GM12875 (cell line): ENCODE measurements at regions not wholly inside any gene's neighbourhood (a gene's known extent, or its start where the extent isn't known, plus 50 kb on each side); places are given as distances from the start of the nearest gene placed in this dataset.

Source experiments
- H3K4me3 ChIP-seq: one replicate; pipeline ENCODE4 v1.5.1; 2011; ENCODE audit warnings: low read depth, low read length, control low read depth
- TF ChIP-seq, protein P1 (sequence below): IDR thresholded peaks from 2 replicates; pipeline ENCODE4 v1.5.1; 2011; ENCODE audit warnings: low read depth, mild to moderate bottlenecking, control low read depth, inconsistent platforms, low read length, moderate library complexity, borderline replicate concordance; ENCODE audit not compliant: insufficient read depth

DNA sequence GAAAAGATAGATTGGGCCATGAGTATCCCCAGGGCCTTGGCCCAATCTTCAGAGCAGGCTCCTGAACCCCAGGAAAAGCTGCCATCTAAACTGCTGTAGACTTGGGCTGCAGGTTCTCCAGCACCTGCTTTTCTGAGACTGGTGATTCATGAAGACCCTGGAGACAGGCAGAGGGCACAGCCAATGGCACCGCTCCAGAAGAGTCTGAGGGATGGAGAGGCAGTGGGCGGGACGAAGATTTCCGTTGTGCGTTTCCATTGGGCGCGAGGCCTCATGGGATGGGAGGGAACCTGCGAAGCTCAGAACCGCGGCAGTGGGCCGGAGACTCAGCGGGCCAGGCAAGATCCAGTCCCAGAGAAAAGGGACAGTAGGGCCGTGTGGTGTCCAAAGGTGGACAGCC, 375.1 kb downstream of the IPO8 start:
- TF ChIP-seq, protein P1, sequence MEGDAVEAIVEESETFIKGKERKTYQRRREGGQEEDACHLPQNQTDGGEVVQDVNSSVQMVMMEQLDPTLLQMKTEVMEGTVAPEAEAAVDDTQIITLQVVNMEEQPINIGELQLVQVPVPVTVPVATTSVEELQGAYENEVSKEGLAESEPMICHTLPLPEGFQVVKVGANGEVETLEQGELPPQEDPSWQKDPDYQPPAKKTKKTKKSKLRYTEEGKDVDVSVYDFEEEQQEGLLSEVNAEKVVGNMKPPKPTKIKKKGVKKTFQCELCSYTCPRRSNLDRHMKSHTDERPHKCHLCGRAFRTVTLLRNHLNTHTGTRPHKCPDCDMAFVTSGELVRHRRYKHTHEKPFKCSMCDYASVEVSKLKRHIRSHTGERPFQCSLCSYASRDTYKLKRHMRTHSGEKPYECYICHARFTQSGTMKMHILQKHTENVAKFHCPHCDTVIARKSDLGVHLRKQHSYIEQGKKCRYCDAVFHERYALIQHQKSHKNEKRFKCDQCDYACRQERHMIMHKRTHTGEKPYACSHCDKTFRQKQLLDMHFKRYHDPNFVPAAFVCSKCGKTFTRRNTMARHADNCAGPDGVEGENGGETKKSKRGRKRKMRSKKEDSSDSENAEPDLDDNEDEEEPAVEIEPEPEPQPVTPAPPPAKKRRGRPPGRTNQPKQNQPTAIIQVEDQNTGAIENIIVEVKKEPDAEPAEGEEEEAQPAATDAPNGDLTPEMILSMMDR: no peak
- no peak overlapping the region for H3K4me3 ChIP-seq

DNA sequence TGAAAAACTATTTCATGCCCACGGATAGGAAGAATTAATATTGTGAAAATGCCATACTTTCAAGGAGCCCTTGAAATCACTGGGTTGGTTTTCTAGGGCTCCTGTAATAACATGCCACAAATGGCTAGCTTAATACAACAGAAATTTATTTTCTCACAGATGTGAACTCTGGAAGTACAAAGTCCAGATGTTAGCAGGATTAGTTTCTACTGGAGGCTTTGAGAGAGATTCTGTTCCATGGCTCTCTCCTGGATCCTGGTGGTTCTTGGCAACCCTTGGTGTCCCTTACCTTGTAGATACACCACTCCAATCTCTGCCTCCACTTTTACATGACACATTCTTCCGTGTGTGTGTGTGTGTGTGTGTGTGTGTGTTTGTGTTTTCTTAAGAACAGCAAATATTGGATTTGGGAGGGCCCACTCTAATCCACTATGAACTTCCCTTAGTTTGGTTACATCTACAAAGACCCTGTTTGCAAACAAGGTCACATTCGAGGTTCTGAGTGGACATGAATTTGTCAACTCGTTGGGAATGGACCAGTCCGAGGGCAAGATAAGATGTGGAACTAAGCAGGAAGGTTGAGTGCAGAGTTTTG, 381.1 kb downstream of the IPO8 start:
- TF ChIP-seq, protein P1: no peak
- H3K4me3 ChIP-seq: no peak overlapping the region

DNA sequence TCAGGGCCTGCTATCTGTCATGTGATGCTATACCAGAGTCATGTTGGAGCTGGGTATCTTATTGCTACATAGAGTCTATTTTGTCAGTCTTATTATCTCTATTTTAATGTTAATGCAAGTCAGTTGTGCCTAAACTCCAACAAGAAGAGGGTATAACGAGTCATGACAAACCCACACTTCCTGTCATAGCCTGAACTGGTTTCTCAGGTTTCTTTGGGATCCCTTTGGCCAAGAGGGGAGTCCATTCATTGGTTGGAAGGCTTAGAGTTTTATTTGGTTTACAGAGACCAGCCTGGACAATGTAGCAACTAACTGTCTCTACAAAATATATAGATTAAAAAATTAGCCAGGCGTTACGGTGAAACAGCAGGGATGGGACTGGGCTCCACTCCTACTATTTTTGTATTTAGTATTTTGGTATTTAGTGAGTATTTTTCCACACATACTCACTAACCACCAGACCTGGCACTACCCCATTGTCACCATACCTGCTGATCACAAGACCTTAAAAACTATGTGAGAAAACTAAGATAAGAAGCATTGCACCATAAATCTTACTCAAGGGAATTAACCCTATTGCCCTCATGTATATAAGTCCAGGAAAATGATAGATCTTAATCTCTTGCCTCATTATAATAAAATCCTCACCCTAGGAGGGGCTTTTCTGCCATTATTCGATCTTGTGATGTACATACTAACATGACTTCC, 387.5 kb downstream of the IPO8 start:
- TF ChIP-seq, protein P1: no peak
- no peak overlapping the region for H3K4me3 ChIP-seq

DNA sequence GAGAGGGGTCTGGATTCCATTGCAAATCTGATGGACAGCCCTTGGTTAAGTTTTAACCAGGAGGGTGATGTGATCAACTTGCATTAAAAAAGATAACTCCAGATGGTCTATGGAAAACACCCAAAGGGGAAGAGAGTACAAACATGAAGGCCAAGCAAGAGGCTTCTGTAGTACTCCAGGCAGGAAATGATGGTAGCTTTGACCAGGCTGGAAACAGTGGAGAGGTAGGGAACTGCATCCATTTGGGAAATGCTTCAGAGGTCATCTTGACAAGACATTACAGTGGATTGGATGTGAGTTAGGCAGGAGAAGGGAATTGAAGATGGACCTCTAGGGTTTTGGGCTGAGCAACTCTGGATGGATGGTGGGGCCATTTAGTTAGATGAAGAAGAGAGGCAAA, 391.1 kb downstream of the IPO8 start:
- TF ChIP-seq, protein P1: no peak
- H3K4me3 ChIP-seq: no peak overlapping the region

DNA sequence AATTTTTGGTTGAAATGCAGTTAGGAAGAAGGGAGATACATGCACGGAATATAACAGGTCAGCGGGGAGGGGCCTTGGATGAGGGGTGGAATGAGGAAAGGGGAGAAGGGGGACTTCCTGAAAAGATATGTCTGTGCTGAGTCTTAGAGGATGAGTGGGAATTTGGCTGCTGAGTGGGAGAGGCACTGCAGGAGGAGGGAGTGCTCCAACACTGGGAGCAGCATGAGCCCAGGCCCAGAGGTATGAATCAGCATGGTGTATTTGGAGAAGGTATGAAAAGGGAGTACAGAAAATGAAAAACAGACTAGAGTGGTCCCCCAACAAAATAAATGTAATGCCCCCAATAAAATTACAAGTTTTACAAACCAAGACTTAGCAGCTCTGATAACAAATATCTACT, 394.4 kb downstream of the IPO8 start:
- TF ChIP-seq, protein P1: no peak
- no peak overlapping the region for H3K4me3 ChIP-seq

DNA sequence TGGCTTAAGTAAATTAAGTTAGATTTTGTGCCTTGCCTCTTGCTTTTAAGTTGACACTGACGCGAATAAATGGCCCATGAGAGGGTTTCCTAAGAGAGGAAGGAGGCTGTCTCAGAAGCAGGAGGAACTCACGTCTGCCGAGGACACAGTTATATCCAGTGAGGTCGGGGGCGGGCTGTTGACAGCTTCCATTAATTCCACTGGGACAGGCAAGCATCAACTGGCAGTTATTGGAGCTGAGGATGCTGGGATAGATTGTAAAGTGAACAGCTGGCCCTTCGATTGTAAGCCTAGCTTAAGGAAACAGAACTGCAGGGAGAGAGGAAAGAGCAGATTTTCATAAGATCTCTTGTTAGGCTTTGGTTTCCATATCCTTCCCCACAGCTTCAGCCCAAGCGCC, 399.2 kb downstream of the IPO8 start:
- H3K4me3 ChIP-seq: no peak overlapping the region
- TF ChIP-seq, protein P1: no peak

DNA sequence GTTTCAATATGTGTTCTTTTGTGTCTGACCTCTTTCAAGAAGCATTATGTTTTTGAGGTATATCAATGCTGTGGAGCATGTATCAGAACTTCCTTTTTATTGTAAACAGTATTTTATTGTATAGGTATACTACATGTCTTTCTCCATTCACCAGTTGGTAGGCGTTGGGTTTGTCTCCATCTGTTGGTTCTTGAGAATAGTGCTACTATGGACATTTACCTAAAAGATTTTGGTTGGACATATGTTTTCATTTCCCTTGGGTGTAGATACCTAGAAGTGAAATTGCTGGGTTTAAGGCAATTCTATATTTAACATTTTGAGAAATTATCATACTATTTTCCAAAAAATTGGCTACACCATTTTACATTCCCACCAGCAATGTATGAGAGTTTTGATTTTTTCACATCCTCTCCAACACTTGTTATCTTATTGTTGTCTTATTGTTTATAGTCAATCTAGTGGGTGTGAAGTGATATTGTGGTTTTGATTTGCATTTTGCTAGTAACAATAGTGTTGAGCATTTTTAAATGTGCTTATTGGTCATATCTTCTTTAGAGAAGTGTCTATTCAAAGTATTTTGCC, 409.2 kb downstream of the IPO8 start:
- H3K4me3 ChIP-seq: no peak overlapping the region
- TF ChIP-seq, protein P1: peak; percentile 33; the same call in 1 of the 2 replicates
